Lung microvascular endothelial cell (primary cell): ENCODE measurements at regions not wholly inside any gene's neighbourhood (a gene's known extent, or its start where the extent isn't known, plus 50 kb on each side); places are given as distances from the start of the nearest gene placed in this dataset.

Source experiments
- DNase-seq, 2 donors: peaks; one replicate each; pipeline versions ENCODE4 v3.0.0 to v3.0.0-alpha.2; 2010; ENCODE audit warnings: low read depth in 2 of 2

GRCh38 chrX:9341291-9342201, 123.3 kb upstream of the TBL1X start:
- peak; percentile 47 to 59 for DNase-seq

DNA sequence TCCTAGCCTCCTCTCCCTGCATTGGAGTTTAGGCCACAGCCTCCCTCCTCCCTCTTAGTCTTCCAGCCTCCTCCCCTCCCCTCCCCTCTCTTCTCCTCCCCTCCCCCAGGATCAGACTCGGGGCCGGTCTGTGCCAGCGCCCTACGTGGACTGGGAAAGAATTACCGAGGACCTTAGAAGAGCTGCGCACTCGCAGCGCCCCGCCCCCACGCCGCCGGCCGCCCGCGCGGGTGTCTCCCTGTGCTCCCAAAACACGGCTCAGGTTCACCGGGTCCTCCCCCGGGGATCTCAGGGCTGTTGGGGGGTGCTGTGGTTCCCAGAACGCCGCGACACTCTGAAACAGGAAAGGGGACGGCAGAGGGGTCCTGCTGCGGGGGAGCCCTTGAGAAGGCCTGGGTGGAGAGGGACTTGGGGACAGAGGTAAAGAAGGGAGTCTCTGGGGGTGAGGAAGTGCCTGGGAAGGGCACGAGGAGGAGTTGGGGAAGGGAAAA, 122.3 kb upstream of the TBL1X start:
- peak; percentile 77 to 80 for DNase-seq

DNA sequence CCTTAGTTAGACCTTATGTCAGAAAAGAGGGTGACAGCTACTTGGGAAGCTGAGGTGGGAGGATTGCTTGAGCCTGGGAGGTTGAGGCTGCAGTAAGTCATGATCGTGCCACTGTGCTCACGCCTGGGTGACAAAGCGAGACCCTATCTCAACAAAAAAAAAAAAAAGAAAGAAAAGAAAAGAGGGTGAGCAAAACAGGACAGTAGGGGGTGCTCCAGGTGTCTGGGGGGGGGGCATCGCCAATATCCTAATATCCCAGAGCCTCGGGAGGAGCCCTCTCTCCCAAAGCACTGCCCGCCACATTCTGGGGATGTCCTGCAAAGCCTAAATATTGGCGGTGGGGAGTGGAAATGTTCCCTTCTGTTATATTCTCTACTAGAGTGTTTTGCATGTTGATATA, 120.9 kb upstream of the TBL1X start:
- DNase-seq, result no peak

DNA sequence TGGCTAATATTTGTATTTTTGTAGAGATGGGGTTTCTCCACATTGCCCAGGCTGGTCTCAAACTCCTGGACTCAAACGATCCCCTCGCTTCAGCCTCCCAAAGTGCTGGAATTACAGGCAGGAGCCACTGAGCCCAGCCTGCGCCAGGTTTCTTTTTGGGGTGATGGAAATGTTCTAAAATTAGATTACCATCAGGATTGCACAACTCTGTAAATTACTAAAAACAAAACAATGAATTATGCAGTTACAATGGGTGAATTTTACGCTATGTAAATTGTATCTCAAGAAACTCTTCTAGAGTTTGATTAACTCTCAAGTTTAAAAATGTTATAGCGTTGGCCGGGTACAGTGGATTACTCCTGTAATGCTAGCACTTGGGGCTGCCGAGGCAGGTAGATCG, 118.9 kb upstream of the TBL1X start:
- no peak for DNase-seq

- peak in 1 of 2 donors; percentile 33 for DNase-seq
Measured at GRCh38 chrX:9349572-9350494, 115.0 kb upstream of the TBL1X start.

DNA sequence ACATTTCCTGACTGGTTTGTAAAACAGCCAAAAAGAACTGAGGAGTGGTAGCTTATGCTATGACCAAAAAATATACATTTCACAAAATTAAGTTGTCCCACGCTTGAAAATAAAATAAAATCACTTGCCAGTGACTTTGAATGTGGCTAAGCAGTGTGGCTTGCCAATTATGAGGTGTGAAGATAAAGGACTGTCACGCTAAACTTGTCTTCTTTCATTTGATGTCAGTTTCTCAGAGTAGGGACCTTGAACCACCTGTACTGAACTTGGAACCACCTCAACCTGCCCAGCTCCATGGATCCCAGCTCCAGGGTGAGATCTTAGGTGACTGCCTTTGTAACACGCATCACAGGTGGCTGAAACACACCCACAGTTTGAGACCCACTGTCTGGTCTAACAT, 113.7 kb upstream of the TBL1X start:
- no peak for DNase-seq

- DNase-seq, result no peak
Measured at GRCh38 chrX:9352243-9352642, 112.6 kb upstream of the TBL1X start.

DNA sequence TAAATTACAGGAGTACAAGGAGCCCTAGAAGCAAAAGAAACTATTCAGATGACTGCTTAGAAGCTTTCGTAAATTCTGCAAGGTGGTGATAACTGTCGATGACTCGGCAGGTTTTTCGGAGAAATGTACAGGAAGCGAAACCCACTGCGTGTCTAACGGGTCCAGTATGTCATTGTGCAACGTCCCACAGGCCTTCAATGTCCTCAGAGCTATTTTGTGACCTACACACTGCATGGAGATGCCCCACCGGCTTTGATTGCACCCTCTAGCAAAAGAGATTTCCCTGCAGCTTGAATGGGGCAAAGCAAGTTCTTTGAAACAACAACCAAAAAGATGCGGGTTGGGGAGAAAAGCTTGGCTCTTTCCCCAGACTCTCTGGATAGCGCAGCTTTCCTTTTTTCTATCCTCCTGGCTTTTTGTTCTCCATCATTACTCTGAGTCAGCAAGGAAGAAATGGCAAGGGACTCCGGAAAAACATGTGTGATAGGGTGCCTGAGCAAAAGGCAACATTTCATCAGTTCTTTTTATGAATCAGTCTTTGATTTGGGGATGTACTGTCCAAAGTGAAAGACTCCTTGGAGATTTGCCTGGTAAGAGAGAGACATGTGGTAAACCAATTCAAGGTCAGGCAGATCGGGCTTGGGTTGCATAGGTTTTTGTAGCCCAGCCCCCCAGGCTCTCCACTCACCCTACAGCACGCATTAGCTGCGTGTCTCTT, 112.0 kb upstream of the TBL1X start:
- no peak for DNase-seq

DNA sequence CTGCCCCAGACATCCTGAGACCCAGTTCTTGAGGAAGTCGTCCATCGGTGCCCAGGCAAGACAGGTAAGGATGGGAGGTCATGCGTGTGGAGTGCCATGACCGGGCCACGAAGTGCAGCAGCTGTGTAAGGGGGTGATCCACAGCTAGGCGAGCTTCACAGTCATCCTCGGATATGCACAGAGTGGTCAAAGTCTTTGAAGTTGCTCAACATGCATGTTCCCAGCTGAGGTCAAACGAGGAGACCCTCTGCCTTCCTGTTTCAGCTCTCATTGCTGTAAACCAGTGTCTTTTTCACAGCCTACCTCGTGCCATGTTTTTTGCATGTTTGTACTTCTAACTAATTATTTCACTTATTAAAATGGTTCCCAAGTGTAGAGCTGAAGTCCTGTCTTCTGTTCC, 109.9 kb upstream of the TBL1X start:
- DNase-seq, result no peak

DNA sequence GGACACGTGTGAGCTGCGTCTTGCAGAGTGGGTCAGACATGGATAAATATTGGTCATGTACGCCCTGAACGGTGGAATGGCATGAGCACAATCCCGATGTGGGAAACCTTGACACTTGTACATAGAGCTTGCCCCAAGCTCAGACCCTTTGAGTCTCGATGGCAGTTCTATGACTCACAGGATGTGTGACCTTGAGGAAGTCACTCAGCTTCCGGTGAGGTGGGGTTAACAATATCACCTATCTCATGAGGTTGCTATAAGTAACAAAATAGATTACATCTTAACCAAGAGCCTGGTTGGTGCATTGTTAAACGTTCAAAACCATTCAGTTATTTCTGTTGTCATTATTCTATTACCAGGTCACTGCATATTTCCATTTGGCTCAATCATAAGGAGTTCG, 109.1 kb upstream of the TBL1X start:
- no peak for DNase-seq

DNA sequence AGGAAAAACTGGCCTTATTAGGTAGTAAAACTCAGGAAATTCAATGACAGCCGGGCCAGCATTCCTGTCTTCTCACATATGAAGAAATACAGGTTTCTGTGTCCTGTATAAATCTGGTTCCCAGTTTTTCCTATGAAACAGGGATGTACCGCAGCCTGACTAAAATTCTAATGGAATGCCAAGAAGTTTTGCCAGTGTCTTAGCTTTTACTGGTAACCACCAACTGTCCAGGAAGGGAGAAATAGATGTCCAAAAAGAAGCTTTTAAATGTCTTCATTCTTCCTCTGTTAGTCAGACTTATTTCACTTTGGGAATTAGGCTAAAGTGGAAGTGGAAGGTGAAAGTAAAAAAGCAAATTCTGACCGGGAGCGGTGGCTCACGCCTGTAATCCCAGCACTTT, 108.0 kb upstream of the TBL1X start:
- DNase-seq, result no peak

DNA sequence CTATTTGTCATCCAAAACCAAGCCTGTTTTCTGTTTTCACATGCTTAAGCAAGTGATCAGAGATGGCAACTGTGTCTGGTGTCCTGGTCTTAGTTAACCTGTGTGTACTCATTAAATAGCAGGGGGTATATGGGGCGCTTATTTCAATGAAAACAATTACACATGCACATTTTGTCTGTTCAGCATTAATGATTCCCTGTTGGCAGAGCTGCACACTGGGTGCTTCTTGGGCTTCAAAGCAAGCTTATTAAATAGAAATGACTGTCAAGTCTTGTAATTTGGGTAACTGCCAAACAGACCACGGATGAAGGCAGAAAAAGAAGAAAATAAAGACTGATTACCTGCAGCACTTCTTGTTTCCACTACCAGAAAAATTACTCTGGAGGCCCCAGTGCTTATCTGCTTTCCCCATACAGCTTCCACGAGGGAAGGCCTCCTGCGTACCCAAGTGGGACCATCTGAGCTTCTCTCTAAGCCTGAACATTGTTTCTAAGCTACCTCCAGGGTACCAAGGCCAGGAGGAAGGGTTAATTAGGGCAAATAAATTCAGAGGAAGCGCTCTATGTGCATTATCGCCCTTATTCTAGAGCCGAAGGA, 107.2 kb upstream of the TBL1X start:
- no peak for DNase-seq

GRCh38 chrX:9362363-9362928, 102.4 kb upstream of the TBL1X start:
- DNase-seq, result no peak

- no peak for DNase-seq
Measured at GRCh38 chrX:9367421-9367820, 97.4 kb upstream of the TBL1X start.

DNA sequence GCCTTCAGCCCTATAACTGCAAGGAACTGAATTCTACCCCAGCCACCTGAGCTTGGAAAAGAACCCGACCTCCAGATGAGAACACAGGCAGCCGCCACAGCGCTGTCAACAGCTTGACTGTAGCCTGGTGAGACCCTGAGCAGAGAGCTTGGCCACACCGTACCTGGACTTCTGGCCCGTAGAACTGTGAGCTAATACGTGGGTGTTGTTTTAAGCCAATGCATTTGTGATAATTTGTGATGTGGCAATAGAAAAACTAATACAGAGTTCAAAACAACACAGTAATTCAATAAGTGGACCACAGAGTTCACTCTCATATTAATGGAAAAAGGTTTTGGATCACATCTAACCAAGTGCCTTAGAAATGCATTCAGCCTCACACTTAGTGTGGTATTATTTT, 96.6 kb upstream of the TBL1X start:
- DNase-seq, result no peak

GRCh38 chrX:9369802-9370291, 95.0 kb upstream of the TBL1X start:
- DNase-seq, result no peak

DNA sequence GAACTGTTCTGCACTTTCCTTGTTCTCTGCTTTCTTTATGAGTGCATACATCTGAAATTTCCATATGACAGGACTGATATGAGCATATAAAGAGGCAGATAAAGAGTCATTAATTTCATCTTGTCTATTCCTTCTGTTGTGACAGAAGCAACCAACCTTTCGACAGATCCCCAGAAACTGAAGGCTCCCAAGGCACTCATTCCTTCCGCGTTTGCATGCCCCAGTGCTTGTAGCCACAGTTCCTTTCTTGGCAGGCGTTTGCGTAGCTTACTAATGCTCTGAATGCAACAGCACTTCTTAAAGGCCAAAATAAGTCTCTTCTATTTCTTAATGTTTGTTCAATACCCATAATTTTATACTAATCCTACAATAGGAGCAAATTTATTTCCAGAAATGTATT, 94.0 kb upstream of the TBL1X start:
- DNase-seq, result no peak

- no peak for DNase-seq
Measured at GRCh38 chrX:9372866-9373265, 92.0 kb upstream of the TBL1X start.

DNA sequence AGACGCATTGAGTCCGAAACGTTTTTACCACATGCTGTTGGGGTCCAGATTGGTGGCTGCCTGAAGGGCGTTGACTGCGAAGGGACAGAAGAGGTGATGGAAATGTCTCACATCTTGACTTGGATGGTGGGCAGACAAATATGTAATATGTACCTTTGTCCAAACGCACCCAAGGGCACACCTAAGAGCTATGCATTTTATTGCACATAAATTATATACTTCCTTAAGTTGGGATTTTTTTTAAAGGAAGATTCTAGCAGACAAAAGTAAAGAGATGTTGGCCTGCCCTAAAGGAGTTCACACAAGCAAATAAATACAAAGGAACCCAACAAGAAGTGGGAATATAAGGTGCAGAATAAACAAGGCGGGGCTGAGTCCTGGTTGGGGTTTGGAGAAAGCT, 91.1 kb upstream of the TBL1X start:
- no peak for DNase-seq

DNA sequence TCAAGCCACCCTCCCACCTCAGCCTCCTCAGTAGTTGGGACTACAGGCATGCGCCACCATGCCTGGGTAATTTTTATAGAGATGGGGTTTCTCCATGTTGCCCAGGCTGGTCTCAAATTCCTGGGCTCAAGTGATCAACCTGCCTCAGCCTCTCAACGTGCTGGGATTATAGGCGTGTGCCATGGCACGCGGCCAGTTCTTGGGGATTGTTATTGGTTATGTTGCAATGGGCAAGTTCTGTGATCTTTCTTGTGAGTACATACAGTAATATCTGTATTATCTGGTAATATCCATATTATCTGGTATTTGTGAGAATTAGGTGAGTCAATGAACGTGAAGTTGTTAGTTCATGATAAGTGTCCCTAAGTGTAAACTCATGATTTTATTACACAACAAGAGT, 90.3 kb upstream of the TBL1X start:
- no peak for DNase-seq

DNA sequence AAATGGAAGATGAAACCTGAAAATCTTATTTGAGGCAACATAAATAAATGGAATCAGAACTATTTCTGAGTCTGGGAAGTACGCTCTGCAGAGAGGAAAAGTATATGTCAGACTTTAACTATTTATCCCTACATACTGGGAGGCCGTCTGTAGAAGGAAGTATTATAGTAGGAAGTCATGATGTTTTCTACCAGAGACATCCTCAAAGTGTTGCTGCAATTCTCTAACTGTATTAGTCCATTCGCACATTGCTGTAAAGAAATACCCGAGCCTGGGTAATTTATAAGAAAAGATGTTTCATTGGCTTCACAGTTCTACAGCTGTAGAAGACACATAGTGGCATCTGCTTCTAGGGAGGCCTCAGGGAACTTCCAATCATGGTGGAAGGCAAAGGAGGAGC, 88.7 kb upstream of the TBL1X start:
- DNase-seq, result no peak
